GM20000 (cell line): ENCODE measurements at regions not wholly inside any gene's neighbourhood (a gene's known extent, or its start where the extent isn't known, plus 50 kb on each side); places are given as distances from the start of the nearest gene placed in this dataset.

Experiments
- DNase-seq: peaks from one replicate; pipeline ENCODE4 v3.0.0; 2012; ENCODE audit warnings: low spot score
- TF ChIP-seq, protein P1 (sequence below): IDR thresholded peaks from 2 replicates; pipeline ENCODE4 v1.5.1; 2012; ENCODE audit warnings: mild to moderate bottlenecking, control low read depth; ENCODE audit errors: extremely low read depth, missing control alignments

GRCh38 chr2:160890667-160891352 is 269.4 kb upstream of the TANK start:
- TF ChIP-seq, protein P1, sequence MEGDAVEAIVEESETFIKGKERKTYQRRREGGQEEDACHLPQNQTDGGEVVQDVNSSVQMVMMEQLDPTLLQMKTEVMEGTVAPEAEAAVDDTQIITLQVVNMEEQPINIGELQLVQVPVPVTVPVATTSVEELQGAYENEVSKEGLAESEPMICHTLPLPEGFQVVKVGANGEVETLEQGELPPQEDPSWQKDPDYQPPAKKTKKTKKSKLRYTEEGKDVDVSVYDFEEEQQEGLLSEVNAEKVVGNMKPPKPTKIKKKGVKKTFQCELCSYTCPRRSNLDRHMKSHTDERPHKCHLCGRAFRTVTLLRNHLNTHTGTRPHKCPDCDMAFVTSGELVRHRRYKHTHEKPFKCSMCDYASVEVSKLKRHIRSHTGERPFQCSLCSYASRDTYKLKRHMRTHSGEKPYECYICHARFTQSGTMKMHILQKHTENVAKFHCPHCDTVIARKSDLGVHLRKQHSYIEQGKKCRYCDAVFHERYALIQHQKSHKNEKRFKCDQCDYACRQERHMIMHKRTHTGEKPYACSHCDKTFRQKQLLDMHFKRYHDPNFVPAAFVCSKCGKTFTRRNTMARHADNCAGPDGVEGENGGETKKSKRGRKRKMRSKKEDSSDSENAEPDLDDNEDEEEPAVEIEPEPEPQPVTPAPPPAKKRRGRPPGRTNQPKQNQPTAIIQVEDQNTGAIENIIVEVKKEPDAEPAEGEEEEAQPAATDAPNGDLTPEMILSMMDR, result no peak
- DNase-seq, result no peak

GRCh38 chr2:160891353-160891740 is 268.9 kb upstream of the TANK start:
- DNase-seq, result no peak
- TF ChIP-seq, protein P1, result no peak

GRCh38 chr2:160892204-160892603 is 268.0 kb upstream of the TANK start:
- DNase-seq, result no peak
- TF ChIP-seq, protein P1, result no peak

- TF ChIP-seq, protein P1, result no peak
- no peak for DNase-seq
Observed at GRCh38 chr2:160893581-160893980, 266.6 kb upstream of the TANK start.

DNA sequence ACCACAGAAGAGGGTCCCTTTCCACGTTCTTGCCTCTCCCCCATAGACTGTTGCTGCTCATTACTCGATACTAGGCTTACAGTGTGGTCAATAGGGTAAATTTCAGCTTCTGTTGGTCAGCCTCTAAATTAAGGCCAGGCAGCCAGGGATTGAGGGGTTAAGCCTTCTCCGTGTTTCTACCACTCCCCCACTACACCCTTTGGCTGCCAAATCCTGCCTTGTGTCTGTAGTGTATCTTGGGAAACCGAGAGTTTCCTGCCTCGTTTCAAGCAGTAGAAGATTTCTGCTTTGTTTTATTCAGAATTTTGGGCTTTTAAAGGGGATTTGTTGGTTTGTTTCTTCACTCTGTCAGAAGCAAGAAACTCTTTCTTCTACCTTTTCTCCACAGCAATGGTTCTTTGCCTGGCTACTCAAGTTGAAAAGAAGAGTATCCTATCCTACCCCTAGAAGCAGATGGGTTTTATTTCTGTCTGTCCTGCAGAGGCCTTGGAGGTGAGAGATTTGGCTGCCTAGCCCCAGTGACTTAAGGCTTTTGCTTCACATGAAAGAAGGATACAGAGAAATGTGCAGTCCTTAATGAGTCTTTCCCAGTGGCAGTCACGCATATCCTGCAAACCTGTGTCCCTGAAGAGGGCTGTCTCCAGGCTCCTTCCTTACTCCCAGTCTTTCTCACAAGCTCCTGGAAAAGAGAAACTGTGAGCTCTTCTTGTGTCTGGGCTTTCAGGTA is 261.5 kb upstream of the TANK start:
- TF ChIP-seq, protein P1, result no peak

GRCh38 chr2:160901613-160902012 is 258.6 kb upstream of the TANK start:
- TF ChIP-seq, protein P1, result no peak
- no peak for DNase-seq

More for the DNA sequence above, 261.5 kb upstream of the TANK start:
- DNase-seq, result no peak

DNA sequence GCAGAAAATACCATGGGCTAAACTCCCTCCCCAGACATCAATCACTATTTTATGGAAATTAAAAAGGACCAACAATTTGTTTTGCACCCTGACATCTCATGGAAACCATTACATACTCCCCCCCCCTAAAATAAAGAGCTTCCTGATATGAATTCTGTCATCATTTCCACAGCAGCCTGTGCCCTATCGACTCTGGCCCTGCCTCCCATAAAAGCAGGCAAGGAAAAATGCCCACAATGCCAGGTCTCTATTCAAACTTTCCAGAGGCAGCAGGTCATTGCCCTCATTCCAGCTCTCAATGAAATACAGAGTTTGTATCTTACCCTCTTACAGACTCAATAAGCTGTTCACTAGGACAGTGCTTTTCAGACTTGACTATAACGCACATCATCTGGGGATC is 254.4 kb upstream of the TANK start:
- TF ChIP-seq, protein P1, result no peak
- no peak for DNase-seq
